A549 (cell line): ENCODE measurements at regions not wholly inside any gene's neighbourhood (a gene's known extent, or its start where the extent isn't known, plus 50 kb on each side); places are given as distances from the start of the nearest gene placed in this dataset.

ENCODE experiments used
- ATAC-seq, 2 experiments: fragments of 200-7000 bp in 1 of 2; fragments of >200 bp in 1 of 2; cut with Nextera tagmentation in 1 of 2; cut with Tn5 transposase in 1 of 2; 3 replicates each; pipeline versions ENCODE4 v1.8.0 to v1.9.1; 2018 to 2020; ENCODE audit warnings: mild to moderate bottlenecking in 1 of 2, moderate library complexity in 1 of 2
- CTCF ChIA-PET: fragments of 300-600 bp; sonication (Branson Sonifier 250); formaldehyde crosslinking; extraction: SDS; loops from one replicate; lab custom pipeline; 2021; ENCODE audit warnings: antibody characterized with exemption, inconsistent platforms; lab: Yijun Ruan, JAX
- POLR2A ChIA-PET: fragments of 350-600 bp; formaldehyde crosslinking; extraction: SDS; loops from one replicate; lab custom pipeline; 2021; ENCODE audit warnings: antibody characterized with exemption, inconsistent platforms; lab: Yijun Ruan, JAX
- DNase-seq, 2 experiments: peaks; one replicate each; pipeline versions ENCODE4 v3.0.0 to v3.0.0-alpha.2; 2011 to 2016; ENCODE audit warnings: low read depth in 1 of 2, low spot score in 1 of 2
- FAIRE-seq: peaks from 2 replicates; lab custom pipeline; 2011; peaks lifted over from hg19 to GRCh38; lab: Jason Lieb, UNC
- H3K27ac ChIP-seq, 2 experiments: fragments of >200 bp; sonication (Bioruptor Twin); formaldehyde crosslinking; 3 replicates each; pipeline ENCODE4 v1.5.1; 2016 to 2017
- H3K4me1 ChIP-seq: fragments of >200 bp; sonication (Bioruptor Twin); formaldehyde crosslinking; 3 replicates; pipeline ENCODE4 v1.6.1; 2016
- H3K4me2 ChIP-seq: fragments of >200 bp; sonication (Bioruptor Twin); formaldehyde crosslinking; 3 replicates; pipeline ENCODE4 v1.6.1; 2016
- H3K4me3 ChIP-seq: fragments of >200 bp; sonication (Bioruptor Twin); formaldehyde crosslinking; 3 replicates; pipeline ENCODE4 v1.5.1; 2016
- H3K9me3 ChIP-seq: fragments of >200 bp; sonication (Bioruptor Twin); formaldehyde crosslinking; 3 replicates; pipeline ENCODE4 v1.6.1; 2016
- ATOH8 ChIP-seq: fragments of 250-450 bp; sonication (Bioruptor Pico); IDR thresholded peaks from 2 replicates; pipeline ENCODE4 v1.5.0; 2020; ENCODE audit warnings: low read depth, mild to moderate bottlenecking, moderate library complexity
- BCL3 ChIP-seq: fragments of >200 bp; sonication (Bioruptor Twin); formaldehyde crosslinking; IDR thresholded peaks from 3 replicates; pipeline ENCODE4 v1.6.1; 2016
- CEBPB ChIP-seq, 2 experiments: fragments of >200 bp in 1 of 2; sonication (Bioruptor Twin) in 1 of 2; formaldehyde crosslinking in 1 of 2; IDR thresholded peaks; 2 replicates each; pipeline ENCODE4 v1.6.1; 2012 to 2016
- CHD4 ChIP-seq: fragments of 200-600 bp; sonication (generic); IDR thresholded peaks from 2 replicates; pipeline ENCODE4 v1.6.1; 2016; ENCODE audit warnings: antibody characterized with exemption, mild to moderate bottlenecking, borderline replicate concordance
- CTCF ChIP-seq: fragments of >200 bp; sonication (Bioruptor Twin); formaldehyde crosslinking; IDR thresholded peaks from 3 replicates; pipeline ENCODE4 v1.5.1; 2016
- EHMT2 ChIP-seq: fragments of 200-600 bp; sonication (generic); IDR thresholded peaks from 2 replicates; pipeline ENCODE4 v1.6.1; 2016; ENCODE audit warnings: antibody characterized with exemption, low read depth, mild to moderate bottlenecking, moderate library complexity
- ELK1 ChIP-seq: fragments of 150-350 bp; IDR thresholded peaks from 2 replicates; pipeline ENCODE4 v1.6.1; 2014; ENCODE audit warnings: low read depth, mild to moderate bottlenecking, low read length
- EP300 ChIP-seq, 2 experiments: fragments of >200 bp; sonication (Bioruptor Twin); formaldehyde crosslinking; IDR thresholded peaks; 2 replicates in 1 of 2; 3 replicates in 1 of 2; pipeline ENCODE4 v1.6.1; 2016 to 2017
- ESRRA ChIP-seq: fragments of 150-350 bp; IDR thresholded peaks from 2 replicates; pipeline ENCODE4 v1.6.1; 2014; ENCODE audit warnings: mild to moderate bottlenecking, low read length, borderline replicate concordance
- FOSB ChIP-seq: fragments of 250-450 bp; sonication (Bioruptor Pico); IDR thresholded peaks from 2 replicates; pipeline ENCODE4 v1.5.0; 2020; ENCODE audit warnings: mild to moderate bottlenecking, moderate library complexity
- HDAC2 ChIP-seq: fragments of 200-600 bp; sonication (generic); IDR thresholded peaks from 2 replicates; pipeline ENCODE4 v1.6.1; 2016
- HEYL ChIP-seq: fragments of 250-450 bp; sonication (Bioruptor Pico); IDR thresholded peaks from 2 replicates; pipeline ENCODE4 v1.8.0; 2021; ENCODE audit warnings: mild to moderate bottlenecking, moderate library complexity
- HMGXB4 ChIP-seq: fragments of 250-450 bp; sonication (Bioruptor Pico); IDR thresholded peaks from 2 replicates; pipeline ENCODE4 v1.5.0; 2021; ENCODE audit warnings: mild to moderate bottlenecking, moderate library complexity, borderline replicate concordance
- JUNB ChIP-seq: fragments of >200 bp; sonication (Bioruptor Twin); formaldehyde crosslinking; IDR thresholded peaks from 2 replicates; pipeline ENCODE4 v1.6.1; 2016
- KDM5A ChIP-seq: fragments of 200-600 bp; sonication (generic); IDR thresholded peaks from 2 replicates; pipeline ENCODE4 v1.6.1; 2016; ENCODE audit warnings: antibody characterized with exemption, mild to moderate bottlenecking
- MAFK ChIP-seq: fragments of 450-650 bp; IDR thresholded peaks from 2 replicates; pipeline ENCODE4 v1.6.1; 2014; ENCODE audit not compliant: partially characterized antibody
- MAZ ChIP-seq: fragments of 150-350 bp; IDR thresholded peaks from 2 replicates; pipeline ENCODE4 v1.6.1; 2014; ENCODE audit warnings: antibody characterized with exemption, low read depth, low read length, borderline replicate concordance
- NR3C1 ChIP-seq: fragments of >200 bp; sonication (Bioruptor Twin); formaldehyde crosslinking; IDR thresholded peaks from 3 replicates; pipeline ENCODE4 v1.6.1; 2017
- RAD21 ChIP-seq, 2 experiments: fragments of >200 bp in 1 of 2; sonication (Bioruptor Twin) in 1 of 2; formaldehyde crosslinking in 1 of 2; IDR thresholded peaks in 1 of 2; conservative IDR thresholded peaks in 1 of 2; 2 replicates in 1 of 2; 3 replicates in 1 of 2; pipeline ENCODE4 v1.6.1; 2012 to 2018; ENCODE audit warnings: inconsistent platforms in 1 of 2
- RFX5 ChIP-seq: fragments of 450-650 bp; IDR thresholded peaks from 2 replicates; pipeline ENCODE4 v1.7.1; 2014; ENCODE audit warnings: antibody characterized with exemption, mild to moderate bottlenecking, moderate library complexity
- SREBF2 ChIP-seq: fragments of 450-650 bp; IDR thresholded peaks from 2 replicates; pipeline ENCODE4 v1.6.1; 2014; ENCODE audit warnings: mild to moderate bottlenecking, moderate library complexity
- TFCP2L1 ChIP-seq: fragments of 250-450 bp; sonication (Bioruptor Pico); IDR thresholded peaks from 2 replicates; pipeline ENCODE4 v1.5.0; 2021; ENCODE audit warnings: mild to moderate bottlenecking
- ZC3H11A ChIP-seq: fragments of 450-650 bp; IDR thresholded peaks from 2 replicates; pipeline ENCODE4 v1.6.1; 2014; ENCODE audit warnings: antibody characterized with exemption, mild to moderate bottlenecking
- WGBS: methylation state at CpG from one replicate; pipeline ENCODE4 v1.1.6; 2017; ENCODE audit errors: missing lambda C conversion rate; 5-methylcytosine and 5-hydroxymethylcytosine counted together

GRCh38 chr5:97276474-97277120 is 93.5 kb upstream of the RIOK2 start:
- H3K4me2 ChIP-seq = no peak overlapping the region
- H3K4me3 ChIP-seq = no peak overlapping the region
- FAIRE-seq = no peak
- H3K27ac ChIP-seq = no peak overlapping the region
- ChIA-PET POLR2A (no interaction called here), CTCF (no interaction called here)
- no peak for DNase-seq
- under 1% methylated on average over 3 of the region's 3 CpGs for WGBS
- ATAC-seq = no peak
- no peaks in the 10 kb centered on the region for H3K9me3 ChIP-seq
- no peak for TF ChIP-seq TFCP2L1
- H3K4me1 ChIP-seq = no peaks in the 10 kb centered on the region

GRCh38 chr5:97281257-97281656 is 98.2 kb upstream of the RIOK2 start:
- Histone ChIP-seq H3K27ac (no peak overlapping the region), H3K4me1 (no peaks in the 10 kb centered on the region), H3K4me3 (no peak overlapping the region), H3K4me2 (no peak overlapping the region), H3K9me3 (no peaks in the 10 kb centered on the region)
- TF ChIP-seq JUNB (no peak), RFX5 (no peak), TFCP2L1 (no peak), EP300 (IDR thresholded peaks at IDR 0.05) (no peak), ATOH8 (CRISPR knock-in tag) (no peak), CHD4 (no peak), SREBF2 (no peak), KDM5A (no peak), EHMT2 (no peak), NR3C1 (no peak)
- FAIRE-seq = no peak
- 57% methylated on average over 7 of the region's 7 CpGs for WGBS
- CTCF ChIA-PET = no interaction called here
- DNase-seq = no peak
- no peak for ATAC-seq
- POLR2A ChIA-PET = no interaction called here

- Histone ChIP-seq H3K27ac (no peak overlapping the region), H3K4me1 (no peaks in the 10 kb centered on the region), H3K4me3 (no peak overlapping the region), H3K9me3 (no peaks in the 10 kb centered on the region), H3K4me2 (no peak overlapping the region)
- ATAC-seq = peak; percentile 54 to 82; a peak in 4 of 6 replicates
- no peak for TF ChIP-seq ESRRA
- no peak for TF ChIP-seq MAZ
- no peak for TF ChIP-seq ZC3H11A
- no peak for TF ChIP-seq TFCP2L1
- TF ChIP-seq HMGXB4 (CRISPR knock-in tag) = no peak
- peak; percentile 15 to 35; a peak in 2 of 5 replicates for TF ChIP-seq RAD21 (conservative IDR thresholded peaks at IDR 0.05 in 1 of 2, IDR thresholded peaks at IDR 0.05 in 1 of 2)
- peak; percentile 15; the same call in 1 of the 3 replicates for TF ChIP-seq CTCF
- no peak for TF ChIP-seq HDAC2
- no peak for TF ChIP-seq ELK1
- no peak for TF ChIP-seq EHMT2
- TF ChIP-seq FOSB (CRISPR knock-in tag) = no peak
- no peak for TF ChIP-seq CEBPB (IDR thresholded peaks at IDR 0.05)
- TF ChIP-seq HEYL (CRISPR knock-in tag) = no peak
- no peak for TF ChIP-seq MAFK
- TF ChIP-seq BCL3 = no peak
- FAIRE-seq = no peak
- ChIA-PET POLR2A (no interaction called here), CTCF (interaction anchor here (0.6 to 1.0 kb wide), 2 partner anchors 26 to 66 kb away, joined by 3 read pairs; no protein-coding TSS in a partner anchor)
- peak in 1 of 2 experiments; percentile 31 for DNase-seq
- WGBS = 0% methylated on average over 5 of the region's 5 CpGs
These were observed 114.1 kb upstream of the RIOK2 start for GRCh38 chr5:97297063-97297703.
